Vagina (tissue), 2 donors: ENCODE measurements at regions not wholly inside any gene's neighbourhood (a gene's known extent, or its start where the extent isn't known, plus 50 kb on each side); places are given as distances from the start of the nearest gene placed in this dataset.

Source experiments
- POLR2A ChIP-seq, 2 donors: fragments of 450-650 bp; IDR thresholded peaks; one replicate each; pipeline ENCODE4 v1.6.1; 2017; ENCODE audit warnings: antibody characterized with exemption in 2 of 2, mild to moderate bottlenecking in 2 of 2, moderate library complexity in 2 of 2
- TF ChIP-seq, protein P1 (sequence below), 3 experiments: fragments of 450-650 bp in 2 of 3; fragments of 200-600 bp in 1 of 3; sonication (generic) in 1 of 3; IDR thresholded peaks; one replicate each; pipeline ENCODE4 v1.5.1; 2017 to 2019; ENCODE audit warnings: antibody characterized with exemption in 3 of 3, mild to moderate bottlenecking in 2 of 3, moderate library complexity in 2 of 3

DNA sequence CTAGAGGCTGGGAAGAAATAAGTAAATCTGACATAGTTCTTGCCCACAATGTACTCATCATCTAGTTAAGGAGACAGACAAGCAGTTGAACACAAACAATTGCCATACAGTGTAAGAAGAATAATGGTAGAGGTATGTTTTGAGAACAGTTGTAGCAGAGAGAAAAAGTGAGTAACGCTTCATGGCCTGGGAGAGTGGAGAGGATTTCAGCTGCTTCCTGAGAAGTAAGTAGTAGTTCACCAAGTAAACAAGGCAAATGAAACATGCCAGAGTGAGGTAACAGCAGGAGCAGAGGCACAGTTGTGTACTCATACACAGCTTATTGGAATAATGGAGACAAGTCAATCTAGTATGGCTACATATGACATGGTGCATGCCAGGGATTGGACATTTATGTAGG, 53.6 kb upstream of the RAP2C start:
- TF ChIP-seq, protein P1, sequence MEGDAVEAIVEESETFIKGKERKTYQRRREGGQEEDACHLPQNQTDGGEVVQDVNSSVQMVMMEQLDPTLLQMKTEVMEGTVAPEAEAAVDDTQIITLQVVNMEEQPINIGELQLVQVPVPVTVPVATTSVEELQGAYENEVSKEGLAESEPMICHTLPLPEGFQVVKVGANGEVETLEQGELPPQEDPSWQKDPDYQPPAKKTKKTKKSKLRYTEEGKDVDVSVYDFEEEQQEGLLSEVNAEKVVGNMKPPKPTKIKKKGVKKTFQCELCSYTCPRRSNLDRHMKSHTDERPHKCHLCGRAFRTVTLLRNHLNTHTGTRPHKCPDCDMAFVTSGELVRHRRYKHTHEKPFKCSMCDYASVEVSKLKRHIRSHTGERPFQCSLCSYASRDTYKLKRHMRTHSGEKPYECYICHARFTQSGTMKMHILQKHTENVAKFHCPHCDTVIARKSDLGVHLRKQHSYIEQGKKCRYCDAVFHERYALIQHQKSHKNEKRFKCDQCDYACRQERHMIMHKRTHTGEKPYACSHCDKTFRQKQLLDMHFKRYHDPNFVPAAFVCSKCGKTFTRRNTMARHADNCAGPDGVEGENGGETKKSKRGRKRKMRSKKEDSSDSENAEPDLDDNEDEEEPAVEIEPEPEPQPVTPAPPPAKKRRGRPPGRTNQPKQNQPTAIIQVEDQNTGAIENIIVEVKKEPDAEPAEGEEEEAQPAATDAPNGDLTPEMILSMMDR (IDR thresholded peaks at IDR 0.05) = no peak
- TF ChIP-seq POLR2A (IDR thresholded peaks at IDR 0.05) = no peak
